Gastroesophageal sphincter (tissue), 4 donors: ENCODE measurements at regions not wholly inside any gene's neighbourhood (a gene's known extent, or its start where the extent isn't known, plus 50 kb on each side); places are given as distances from the start of the nearest gene placed in this dataset.

Source experiments
- ATAC-seq: fragments of 150-250 bp; one replicate; pipeline ENCODE4 v1.9.1; 2016; ENCODE audit warnings: mild to moderate bottlenecking, moderate library complexity
- H3K27ac ChIP-seq, 4 donors: fragments of 200-600 bp; sonication (generic) in 3 of 4; 1 replicate in 3 of 4; 2 replicates in 1 of 4; pipeline ENCODE4 v1.5.1; 2016 to 2019
- H3K27me3 ChIP-seq: fragments of 200-600 bp; sonication (generic); one replicate; pipeline ENCODE4 v1.5.1; 2019
- H3K36me3 ChIP-seq, 2 donors: fragments of 200-600 bp; sonication (generic); one replicate each; pipeline ENCODE4 v1.5.1; 2019; ENCODE audit warnings: control low read depth in 1 of 2
- H3K4me1 ChIP-seq, 3 donors: fragments of 200-600 bp; sonication (generic); 1 replicate in 2 of 3; 2 replicates in 1 of 3; pipeline ENCODE4 v1.5.1; 2016 to 2019; ENCODE audit warnings: control low read depth in 2 of 3
- H3K4me3 ChIP-seq, 2 donors: fragments of 200-600 bp; sonication (generic); one replicate each; pipeline ENCODE4 v1.5.1; 2019; ENCODE audit warnings: mild to moderate bottlenecking in 1 of 2, moderate library complexity in 1 of 2
- H3K9me3 ChIP-seq, 3 donors: fragments of 200-600 bp; sonication (generic); one replicate each; pipeline ENCODE4 v1.5.1; 2017 to 2019; ENCODE audit warnings: control low read depth in 2 of 3
- CTCF ChIP-seq, 4 experiments: fragments of 200-600 bp in 2 of 4; fragments of 450-650 bp in 2 of 4; sonication (generic) in 1 of 4; IDR thresholded peaks; one replicate each; pipeline ENCODE4 v1.5.1; 2017 to 2019; ENCODE audit warnings: antibody characterized with exemption in 4 of 4, mild to moderate bottlenecking in 2 of 4, moderate library complexity in 2 of 4
- EP300 ChIP-seq: sonication (generic); formaldehyde crosslinking; IDR thresholded peaks from one replicate; pipeline ENCODE4 v1.6.1; 2017; ENCODE audit warnings: antibody characterized with exemption, mild to moderate bottlenecking
- POLR2A ChIP-seq, 2 donors: fragments of 450-650 bp; IDR thresholded peaks; one replicate each; pipeline ENCODE4 v1.6.1; 2017; ENCODE audit warnings: antibody characterized with exemption in 2 of 2, mild to moderate bottlenecking in 2 of 2, moderate library complexity in 1 of 2
- POLR2AphosphoS5 ChIP-seq: sonication (generic); formaldehyde crosslinking; IDR thresholded peaks from one replicate; pipeline ENCODE4 v1.6.1; 2017; ENCODE audit warnings: antibody characterized with exemption
- WGBS, 2 donors: methylation state at CpG; one replicate each; pipeline ENCODE4 v1.1.5; 2018; ENCODE audit warnings: low coverage in 1 of 2; 5-methylcytosine and 5-hydroxymethylcytosine counted together

- Histone ChIP-seq H3K9me3 (no peaks in the 10 kb centered on the region), H3K27me3 (no peaks in the 10 kb centered on the region), H3K27ac (no peak overlapping the region), H3K4me1 (no peaks in the 10 kb centered on the region), H3K36me3 (no peaks in the 10 kb centered on the region), H3K4me3 (no peak overlapping the region)
- TF ChIP-seq POLR2A (IDR thresholded peaks at IDR 0.05) (no peak), POLR2AphosphoS5 (no peak), CTCF (IDR thresholded peaks at IDR 0.05) (no peak), EP300 (no peak)
- no peak for ATAC-seq
Measured at GRCh38 chr12:74415633-74416032, 122.0 kb upstream of the ATXN7L3B start.

GRCh38 chr12:74418573-74418972 is 119.1 kb upstream of the ATXN7L3B start:
- H3K9me3 ChIP-seq = no peaks in the 10 kb centered on the region
- H3K27me3 ChIP-seq = no peaks in the 10 kb centered on the region
- H3K4me1 ChIP-seq = no peaks in the 10 kb centered on the region
- 88% methylated on average over 1 of the region's 1 CpG for WGBS, 2 donors
- no peak overlapping the region for H3K27ac ChIP-seq
- H3K36me3 ChIP-seq = no peaks in the 10 kb centered on the region
- no peak for ATAC-seq
- H3K4me3 ChIP-seq = no peak overlapping the region
- TF ChIP-seq EP300 = no peak
- TF ChIP-seq POLR2A (IDR thresholded peaks at IDR 0.05) = no peak
- TF ChIP-seq POLR2AphosphoS5 = no peak

GRCh38 chr12:74424778-74425177 is 112.9 kb upstream of the ATXN7L3B start:
- Histone ChIP-seq H3K9me3 (no peaks in the 10 kb centered on the region), H3K4me3 (no peak overlapping the region), H3K36me3 (no peaks in the 10 kb centered on the region), H3K4me1 (no peaks in the 10 kb centered on the region), H3K27ac (no peak overlapping the region), H3K27me3 (no peaks in the 10 kb centered on the region)
- ATAC-seq = no peak
- TF ChIP-seq EP300 = no peak
- no peak for TF ChIP-seq POLR2AphosphoS5
- no peak for TF ChIP-seq CTCF (IDR thresholded peaks at IDR 0.05)
- TF ChIP-seq POLR2A (IDR thresholded peaks at IDR 0.05) = no peak
- WGBS, 2 donors = 0 to 50% methylated on average over 1 of the region's 1 CpG

- H3K36me3 ChIP-seq = no peaks in the 10 kb centered on the region
- TF ChIP-seq EP300 = no peak
- TF ChIP-seq POLR2AphosphoS5 = no peak
- no peak for TF ChIP-seq POLR2A (IDR thresholded peaks at IDR 0.05)
- no peak for TF ChIP-seq CTCF (IDR thresholded peaks at IDR 0.05)
- H3K9me3 ChIP-seq = no peaks in the 10 kb centered on the region
- no peaks in the 10 kb centered on the region for H3K4me1 ChIP-seq
- no peak for ATAC-seq
- no peak overlapping the region for H3K27ac ChIP-seq
- H3K4me3 ChIP-seq = no peak overlapping the region
- no peaks in the 10 kb centered on the region for H3K27me3 ChIP-seq
Measured at GRCh38 chr12:74426091-74426490, 111.5 kb upstream of the ATXN7L3B start.

- Histone ChIP-seq H3K27ac (no peak overlapping the region), H3K4me3 (no peak overlapping the region), H3K9me3 (no peaks in the 10 kb centered on the region), H3K27me3 (no peaks in the 10 kb centered on the region), H3K36me3 (no peaks in the 10 kb centered on the region), H3K4me1 (no peaks in the 10 kb centered on the region)
- no peak for ATAC-seq
- no peak for TF ChIP-seq CTCF (IDR thresholded peaks at IDR 0.05)
- TF ChIP-seq POLR2AphosphoS5 = no peak
- no peak for TF ChIP-seq EP300
- TF ChIP-seq POLR2A (IDR thresholded peaks at IDR 0.05) = no peak
Measured at GRCh38 chr12:74429535-74429934, 108.1 kb upstream of the ATXN7L3B start.

- Histone ChIP-seq H3K27me3 (no peaks in the 10 kb centered on the region), H3K36me3 (no peaks in the 10 kb centered on the region), H3K4me3 (no peak overlapping the region), H3K27ac (no peak overlapping the region), H3K9me3 (no peaks in the 10 kb centered on the region), H3K4me1 (no peaks in the 10 kb centered on the region)
- ATAC-seq = no peak
- 38 to 75% methylated on average over 1 of the region's 1 CpG for WGBS, 2 donors
- TF ChIP-seq POLR2AphosphoS5 (no peak), POLR2A (IDR thresholded peaks at IDR 0.05) (no peak), CTCF (IDR thresholded peaks at IDR 0.05) (no peak), EP300 (no peak)
Measured at GRCh38 chr12:74431801-74432200, 105.8 kb upstream of the ATXN7L3B start.
